Endothelial cell of umbilical vein (primary cell): ENCODE measurements at regions not wholly inside any gene's neighbourhood (a gene's known extent, or its start where the extent isn't known, plus 50 kb on each side); places are given as distances from the start of the nearest gene placed in this dataset.

ENCODE experiments used
- BruUV-seq: library from RNA; stranded (reverse); fragments of 400-500 nt; replicated peaks from 2 replicates; lab custom pipeline; 2021; lab: Mats Ljungman, UMichigan
- CTCF ChIA-PET: fragments of 300-600, 350-600 bp; sonication (Branson Sonifier 250); formaldehyde crosslinking; loops from one replicate; lab custom pipeline; 2021; ENCODE audit warnings: antibody characterized with exemption, inconsistent platforms; lab: Charles Lee
- POLR2A ChIA-PET: fragments of 300-600, 350-600 bp; sonication (Branson Sonifier 250); formaldehyde crosslinking; loops from one replicate; lab custom pipeline; 2021; ENCODE audit warnings: antibody characterized with exemption, inconsistent platforms; lab: Charles Lee
- DNase-seq: peaks from one replicate; pipeline ENCODE4 v3.0.0-alpha.2; 2011; ENCODE audit warnings: low read depth, low spot score
- FAIRE-seq: peaks from 2 replicates; lab custom pipeline; 2011; peaks lifted over from hg19 to GRCh38; lab: Jason Lieb, UNC
- H2AFZ ChIP-seq: 2 replicates; pipeline ENCODE4 v1.6.0; 2012; ENCODE audit warnings: low read depth, low read length, control low read depth, inconsistent platforms
- H3K27ac ChIP-seq: 2 replicates; pipeline ENCODE4 v1.5.1; 2011; ENCODE audit warnings: low read depth, mild to moderate bottlenecking, control low read depth, low read length, moderate library complexity; ENCODE audit not compliant: insufficient read depth
- H3K27me3 ChIP-seq, 2 experiments: 2 replicates each; pipeline versions ENCODE4 v1.6.0 to v1.6.1; 2011; ENCODE audit warnings: low read length in 2 of 2, mixed read lengths in 1 of 2; ENCODE audit not compliant: control insufficient read depth in 2 of 2, insufficient read depth in 2 of 2
- H3K36me3 ChIP-seq, 2 experiments: 2 replicates in 1 of 2; 3 replicates in 1 of 2; pipeline ENCODE4 v1.5.1; 2011; ENCODE audit warnings: low read length in 2 of 2, mild to moderate bottlenecking in 1 of 2, moderate library complexity in 1 of 2; ENCODE audit not compliant: control insufficient read depth in 2 of 2, insufficient read depth in 2 of 2; ENCODE audit errors: extremely low read depth in 1 of 2
- H3K4me1 ChIP-seq: 3 replicates; pipeline ENCODE4 v1.5.1; 2011; ENCODE audit warnings: mild to moderate bottlenecking, low read length; ENCODE audit not compliant: control insufficient read depth, insufficient read depth; ENCODE audit errors: extremely low read depth
- H3K4me2 ChIP-seq: 2 replicates; pipeline ENCODE4 v1.6.1; 2011; ENCODE audit warnings: low read length, control low read depth, mixed read lengths; ENCODE audit not compliant: insufficient read depth
- H3K4me3 ChIP-seq, 3 experiments: fragments of 200-600 bp in 1 of 3; sonication (generic), shearing (Covaris generic) in 1 of 3; replicated peaks in 1 of 3; 2 replicates each; pipeline ENCODE4 v1.5.1; 2011 to 2016; ENCODE audit warnings: control low read depth in 3 of 3, low read length in 3 of 3, mild to moderate bottlenecking in 2 of 3, inconsistent platforms in 1 of 3, low read depth in 1 of 3, moderate library complexity in 1 of 3; ENCODE audit not compliant: insufficient read depth in 1 of 3
- H3K79me2 ChIP-seq: 2 replicates; pipeline ENCODE4 v1.6.0; 2012; ENCODE audit warnings: low read length, inconsistent platforms; ENCODE audit not compliant: control insufficient read depth, insufficient read depth
- H3K9ac ChIP-seq: replicated peaks from 2 replicates; pipeline ENCODE3; 2011; ENCODE audit warnings: low read length, control low read depth; ENCODE audit not compliant: insufficient read depth; ENCODE audit errors: extremely low read depth
- H3K9me1 ChIP-seq: replicated peaks from 3 replicates; pipeline ENCODE4 v1.6.0; 2011; ENCODE audit warnings: mild to moderate bottlenecking, low read length; ENCODE audit not compliant: control insufficient read depth, insufficient read depth; ENCODE audit errors: extremely low read depth
- H3K9me3 ChIP-seq: replicated peaks from 2 replicates; pipeline ENCODE4 v1.5.1; 2012; ENCODE audit warnings: low read length, inconsistent platforms; ENCODE audit not compliant: control insufficient read depth, insufficient read depth
- H4K20me1 ChIP-seq: replicated peaks from 2 replicates; pipeline ENCODE3; 2011; ENCODE audit warnings: mild to moderate bottlenecking, low read length; ENCODE audit not compliant: control insufficient read depth, insufficient read depth; ENCODE audit errors: extremely low read depth
- CTCF ChIP-seq, 2 donors: IDR thresholded peaks; 1 replicate in 1 of 2; 2 replicates in 1 of 2; pipeline ENCODE4 v1.5.1; 2011; ENCODE audit warnings: low read length in 2 of 2, mild to moderate bottlenecking in 2 of 2, moderate library complexity in 2 of 2, control low read depth in 1 of 2, inconsistent platforms in 1 of 2, low read depth in 1 of 2; ENCODE audit not compliant: insufficient read depth in 1 of 2; ENCODE audit errors: extremely low read depth in 1 of 2
- EZH2 ChIP-seq: IDR thresholded peaks from 2 replicates; pipeline ENCODE4 v1.6.1; 2012; ENCODE audit warnings: borderline replicate concordance, low read depth, mild to moderate bottlenecking, moderate library complexity, low read length, inconsistent platforms; ENCODE audit not compliant: severe bottlenecking
- FOS ChIP-seq: IDR thresholded peaks from 2 replicates; pipeline ENCODE4 v1.6.1; 2011; ENCODE audit warnings: mild to moderate bottlenecking, low read length, moderate library complexity, borderline replicate concordance; ENCODE audit not compliant: insufficient read depth
- GATA2 ChIP-seq: IDR thresholded peaks from 2 replicates; pipeline ENCODE4 v1.7.0; 2011; ENCODE audit warnings: low read depth, mild to moderate bottlenecking, moderate library complexity, mixed read lengths, low read length; ENCODE audit not compliant: insufficient read length, insufficient read depth
- JUN ChIP-seq: IDR thresholded peaks from 2 replicates; pipeline ENCODE4 v1.6.1; 2011; ENCODE audit warnings: borderline replicate concordance, low read depth; ENCODE audit not compliant: insufficient read length, insufficient read depth
- MAX ChIP-seq: IDR thresholded peaks from 2 replicates; pipeline ENCODE4 v1.6.1; 2011; ENCODE audit not compliant: insufficient read depth, insufficient read length
- MYC ChIP-seq: IDR thresholded peaks from one replicate; pipeline ENCODE4 v1.6.1; 2011; ENCODE audit warnings: mild to moderate bottlenecking, low read depth, low read length
- POLR2A ChIP-seq: IDR thresholded peaks from 2 replicates; pipeline ENCODE4 v1.6.1; 2012; ENCODE audit warnings: low read depth, mild to moderate bottlenecking, control low read depth, low read length
- POLR2AphosphoS5 ChIP-seq: IDR thresholded peaks from 2 replicates; pipeline ENCODE4 v1.6.1; 2012; ENCODE audit warnings: low read depth, mild to moderate bottlenecking, control low read depth, low read length, moderate library complexity; ENCODE audit not compliant: insufficient read depth
- dilution Hi-C: fragments of 300-500 bp; cut with MboI; formaldehyde crosslinking; loops from one replicate; pipeline ENCODE4 v1.15.0; 2019; ENCODE audit warnings: low sequenced_read_pairs; ENCODE audit not compliant: extremely low pct_ligation_motif_present
- intact Hi-C: fragments of 100-400 bp; cut with micrococcal nuclease; formaldehyde crosslinking; loops from one replicate; pipeline ENCODE4 v1.10.0; 2022

- Histone ChIP-seq H3K4me2 (no peak overlapping the region), H3K9ac (no peak overlapping the region), H3K4me3 (no peak overlapping the region), H3K27ac (no peak overlapping the region), H3K79me2 (no peaks in the 10 kb centered on the region), H3K9me1 (no peaks in the 10 kb centered on the region), H3K9me3 (no peaks in the 10 kb centered on the region), H3K36me3 (no peaks in the 10 kb centered on the region), H3K27me3 (no peaks in the 10 kb centered on the region), H3K4me1 (no peaks in the 10 kb centered on the region), H2AFZ (no peak overlapping the region), H4K20me1 (no peaks in the 10 kb centered on the region)
- FAIRE-seq (no peak), DNase-seq (no peak)
- ChIA-PET POLR2A (no interaction called here), CTCF (no interaction called here)
- intact Hi-C loops, result no loop called here
- TF ChIP-seq CTCF (IDR thresholded peaks at IDR 0.05; ENCODE audit: extremely low read depth in 1 of 2, insufficient read depth in 1 of 2, low read depth in 1 of 2, low read length in 2 of 2) (no peak), POLR2AphosphoS5 (no peak), GATA2 (no peak), MYC (no peak), JUN (no peak), EZH2 (no peak), MAX (no peak)
- dilution Hi-C loops, result no loop called here
- BruUV-seq, result no TSS peak
These were observed 146.8 kb upstream of the IL1RAPL2 start for GRCh38 chrX:104419211-104419610.

- Histone ChIP-seq H3K27me3 (no peaks in the 10 kb centered on the region), H3K4me2 (no peak overlapping the region), H3K4me1 (no peaks in the 10 kb centered on the region), H3K79me2 (no peaks in the 10 kb centered on the region), H3K9ac (no peak overlapping the region), H3K4me3 (no peak overlapping the region), H4K20me1 (no peaks in the 10 kb centered on the region), H2AFZ (no peak overlapping the region), H3K9me1 (no peaks in the 10 kb centered on the region), H3K9me3 (no peaks in the 10 kb centered on the region), H3K36me3 (no peaks in the 10 kb centered on the region), H3K27ac (no peak overlapping the region)
- POLR2A ChIA-PET, result no interaction called here
- BruUV-seq, result no TSS peak
- intact Hi-C loops, result no loop called here
- CTCF ChIA-PET, result no interaction called here
- DNase-seq, result no peak
- no peak for FAIRE-seq
- TF ChIP-seq POLR2AphosphoS5 (no peak), MAX (no peak), POLR2A (no peak), CTCF (IDR thresholded peaks at IDR 0.05; ENCODE audit: extremely low read depth in 1 of 2, insufficient read depth in 1 of 2, low read depth in 1 of 2, low read length in 2 of 2) (no peak), EZH2 (no peak), GATA2 (no peak), JUN (no peak), FOS (no peak), MYC (no peak)
- dilution Hi-C loops, result no loop called here
These were observed 154.2 kb upstream of the IL1RAPL2 start for GRCh38 chrX:104411800-104412199.
